ENCODE measurements at regions not wholly inside any gene's neighbourhood (a gene's known extent, or its start where the extent isn't known, plus 50 kb on each side); places are given as distances from the start of the nearest gene placed in this dataset.

GRCh38 chr2:569681-570080, 107.5 kb downstream of the TMEM18 start:
- TF ChIP-seq RARB (CRISPR knock-in tag; IDR thresholded peaks at IDR 0.05) (no peak), CSRNP3 (CRISPR knock-in tag; IDR thresholded peaks at IDR 0.05) (no peak), ESRRG (CRISPR knock-in tag; IDR thresholded peaks at IDR 0.05) (no peak), CSDC2 (CRISPR knock-in tag; IDR thresholded peaks at IDR 0.05) (no peak), POU6F1 (CRISPR knock-in tag; IDR thresholded peaks at IDR 0.05; ENCODE audit: borderline replicate concordance, low read depth) (no peak), TSHZ2 (CRISPR knock-in tag; IDR thresholded peaks at IDR 0.05) (peak; percentile 50; the same call in 1 of the 2 replicates), TCF4 (CRISPR knock-in tag; IDR thresholded peaks at IDR 0.05; ENCODE audit: borderline replicate concordance) (peak; percentile 71), GLIS3 (CRISPR knock-in tag; IDR thresholded peaks at IDR 0.05) (no peak), ZNF8 (CRISPR knock-in tag; IDR thresholded peaks at IDR 0.05) (no peak), ZC3H10 (CRISPR knock-in tag; IDR thresholded peaks at IDR 0.05) (no peak), OSR1 (CRISPR knock-in tag; IDR thresholded peaks at IDR 0.05) (no peak), PPARA (CRISPR knock-in tag; IDR thresholded peaks at IDR 0.05; ENCODE audit: borderline replicate concordance) (no peak)
- peak; percentile 37; the same call in 1 of the 3 replicates for ATAC-seq

GRCh38 chr2:568639-569235, 108.5 kb downstream of the TMEM18 start:
- no peak; the same call in 2 of the 3 replicates for ATAC-seq
- TF ChIP-seq GLIS3 (CRISPR knock-in tag; IDR thresholded peaks at IDR 0.05) (no peak), TOX (CRISPR knock-in tag; IDR thresholded peaks at IDR 0.05; ENCODE audit: borderline replicate concordance) (no peak), POU6F1 (CRISPR knock-in tag; IDR thresholded peaks at IDR 0.05; ENCODE audit: borderline replicate concordance, low read depth) (no peak), ZFP3 (CRISPR knock-in tag; IDR thresholded peaks at IDR 0.05) (no peak), SNAI2 (CRISPR knock-in tag; IDR thresholded peaks at IDR 0.05) (no peak), RARB (CRISPR knock-in tag; IDR thresholded peaks at IDR 0.05) (no peak)

- no peak for ATAC-seq
- TF ChIP-seq ZNF565 (CRISPR knock-in tag; conservative IDR thresholded peaks at IDR 0.05; ENCODE audit: low read depth) (no peak), ZFP3 (CRISPR knock-in tag; IDR thresholded peaks at IDR 0.05) (no peak), GLIS3 (CRISPR knock-in tag; IDR thresholded peaks at IDR 0.05) (no peak), ZFP30 (CRISPR knock-in tag; IDR thresholded peaks at IDR 0.05) (no peak), TCF4 (CRISPR knock-in tag; IDR thresholded peaks at IDR 0.05; ENCODE audit: borderline replicate concordance) (no peak), ARNTL (CRISPR knock-in tag; IDR thresholded peaks at IDR 0.05; ENCODE audit: borderline replicate concordance, low read depth) (no peak), ZNF70 (CRISPR knock-in tag; IDR thresholded peaks at IDR 0.05) (no peak), RARB (CRISPR knock-in tag; IDR thresholded peaks at IDR 0.05) (no peak), OSR1 (CRISPR knock-in tag; IDR thresholded peaks at IDR 0.05) (no peak), POU6F1 (CRISPR knock-in tag; IDR thresholded peaks at IDR 0.05; ENCODE audit: borderline replicate concordance, low read depth) (no peak), SNAI2 (CRISPR knock-in tag; IDR thresholded peaks at IDR 0.05) (no peak), CSRNP3 (CRISPR knock-in tag; IDR thresholded peaks at IDR 0.05) (no peak), ESRRG (CRISPR knock-in tag; IDR thresholded peaks at IDR 0.05) (no peak), CREB5 (CRISPR knock-in tag; IDR thresholded peaks at IDR 0.05; ENCODE audit: low read depth) (no peak), CSDC2 (CRISPR knock-in tag; IDR thresholded peaks at IDR 0.05) (no peak), ZNF8 (CRISPR knock-in tag; IDR thresholded peaks at IDR 0.05) (no peak), TOX (CRISPR knock-in tag; IDR thresholded peaks at IDR 0.05; ENCODE audit: borderline replicate concordance) (no peak), ZC3H10 (CRISPR knock-in tag; IDR thresholded peaks at IDR 0.05) (no peak)
Observed at GRCh38 chr2:567865-568638, 109.2 kb downstream of the TMEM18 start.
